Vagina (tissue), 2 donors: ENCODE measurements at regions not wholly inside any gene's neighbourhood (a gene's known extent, or its start where the extent isn't known, plus 50 kb on each side); places are given as distances from the start of the nearest gene placed in this dataset.

Experiments used
- DNase-seq, 2 donors: peaks; one replicate each; pipeline ENCODE4 v3.0.0-alpha.2; 2017; ENCODE audit errors: extremely low spot score in 2 of 2
- H3K27ac ChIP-seq: fragments of 200-600 bp; sonication (generic); one replicate; pipeline ENCODE4 v1.5.1; 2019
- H3K27me3 ChIP-seq: fragments of 200-600 bp; sonication (generic); one replicate; pipeline ENCODE4 v1.5.1; 2019
- H3K36me3 ChIP-seq, 2 donors: fragments of 200-600 bp; sonication (generic); one replicate each; pipeline ENCODE4 v1.5.1; 2017 to 2019
- H3K4me1 ChIP-seq: fragments of 200-600 bp; sonication (generic); one replicate; pipeline ENCODE4 v1.5.1; 2019
- H3K4me3 ChIP-seq, 2 donors: fragments of 200-600 bp; sonication (generic); 1 replicate in 1 of 2; 2 replicates in 1 of 2; pipeline ENCODE4 v1.5.1; 2016 to 2019
- H3K9me3 ChIP-seq: fragments of 200-600 bp; sonication (generic); one replicate; pipeline ENCODE4 v1.5.1; 2019
- POLR2A ChIP-seq, 2 donors: fragments of 450-650 bp; IDR thresholded peaks; one replicate each; pipeline ENCODE4 v1.6.1; 2017; ENCODE audit warnings: antibody characterized with exemption in 2 of 2, mild to moderate bottlenecking in 2 of 2, moderate library complexity in 2 of 2
- POLR2AphosphoS5 ChIP-seq, 2 donors: sonication (generic); formaldehyde crosslinking; IDR thresholded peaks; one replicate each; pipeline ENCODE4 v1.9.0; 2017; ENCODE audit warnings: antibody characterized with exemption in 2 of 2, mild to moderate bottlenecking in 2 of 2, low read depth in 1 of 2; ENCODE audit not compliant: insufficient read depth in 1 of 2
- intact Hi-C: fragments of 100-400 bp; cut with DNase I; formaldehyde crosslinking; loops from one replicate; pipeline ENCODE4 v1.15.1; 2023
- TF ChIP-seq, protein P1 (sequence below), 3 experiments: fragments of 450-650 bp in 2 of 3; fragments of 200-600 bp in 1 of 3; sonication (generic) in 1 of 3; IDR thresholded peaks; one replicate each; pipeline ENCODE4 v1.5.1; 2017 to 2019; ENCODE audit warnings: antibody characterized with exemption in 3 of 3, mild to moderate bottlenecking in 2 of 3, moderate library complexity in 2 of 3

DNA sequence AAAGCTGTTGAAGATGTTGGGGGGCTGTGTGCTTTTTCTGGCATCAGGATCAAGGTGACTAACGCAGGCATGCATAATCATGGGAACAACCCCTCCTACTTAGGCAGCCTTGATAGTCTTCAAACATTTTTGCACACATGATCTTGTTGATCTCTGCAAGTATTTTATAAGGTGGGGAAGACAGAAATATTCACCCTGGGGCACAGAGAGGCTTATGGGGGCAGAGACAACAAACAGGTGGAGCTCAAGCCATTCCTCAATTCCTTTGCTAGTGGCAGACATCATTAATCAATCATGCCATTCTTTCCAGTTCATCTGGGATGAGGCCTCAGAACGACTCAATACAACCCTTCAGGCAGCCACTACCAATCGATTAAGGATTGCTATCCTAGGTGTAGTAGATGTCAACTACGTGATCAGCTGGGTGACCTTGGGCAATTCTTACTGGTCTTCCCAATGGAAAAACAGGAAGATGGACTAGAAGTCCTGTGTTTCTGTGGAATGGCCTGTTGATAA lies 110.3 kb upstream of the SMAD3 start:
- Histone ChIP-seq H3K27me3 (no peaks in the 10 kb centered on the region), H3K36me3 (no peaks in the 10 kb centered on the region), H3K4me1 (no peaks in the 10 kb centered on the region), H3K4me3 (no peak overlapping the region), H3K27ac (no peak overlapping the region), H3K9me3 (no peaks in the 10 kb centered on the region)
- no peak for DNase-seq
- TF ChIP-seq, protein P1, sequence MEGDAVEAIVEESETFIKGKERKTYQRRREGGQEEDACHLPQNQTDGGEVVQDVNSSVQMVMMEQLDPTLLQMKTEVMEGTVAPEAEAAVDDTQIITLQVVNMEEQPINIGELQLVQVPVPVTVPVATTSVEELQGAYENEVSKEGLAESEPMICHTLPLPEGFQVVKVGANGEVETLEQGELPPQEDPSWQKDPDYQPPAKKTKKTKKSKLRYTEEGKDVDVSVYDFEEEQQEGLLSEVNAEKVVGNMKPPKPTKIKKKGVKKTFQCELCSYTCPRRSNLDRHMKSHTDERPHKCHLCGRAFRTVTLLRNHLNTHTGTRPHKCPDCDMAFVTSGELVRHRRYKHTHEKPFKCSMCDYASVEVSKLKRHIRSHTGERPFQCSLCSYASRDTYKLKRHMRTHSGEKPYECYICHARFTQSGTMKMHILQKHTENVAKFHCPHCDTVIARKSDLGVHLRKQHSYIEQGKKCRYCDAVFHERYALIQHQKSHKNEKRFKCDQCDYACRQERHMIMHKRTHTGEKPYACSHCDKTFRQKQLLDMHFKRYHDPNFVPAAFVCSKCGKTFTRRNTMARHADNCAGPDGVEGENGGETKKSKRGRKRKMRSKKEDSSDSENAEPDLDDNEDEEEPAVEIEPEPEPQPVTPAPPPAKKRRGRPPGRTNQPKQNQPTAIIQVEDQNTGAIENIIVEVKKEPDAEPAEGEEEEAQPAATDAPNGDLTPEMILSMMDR (IDR thresholded peaks at IDR 0.05) = no peak
- TF ChIP-seq POLR2A (IDR thresholded peaks at IDR 0.05) (no peak), POLR2AphosphoS5 (IDR thresholded peaks at IDR 0.05; ENCODE audit: insufficient read depth in 1 of 2, low read depth in 1 of 2) (no peak)
- intact Hi-C loops = no loop called here

DNA sequence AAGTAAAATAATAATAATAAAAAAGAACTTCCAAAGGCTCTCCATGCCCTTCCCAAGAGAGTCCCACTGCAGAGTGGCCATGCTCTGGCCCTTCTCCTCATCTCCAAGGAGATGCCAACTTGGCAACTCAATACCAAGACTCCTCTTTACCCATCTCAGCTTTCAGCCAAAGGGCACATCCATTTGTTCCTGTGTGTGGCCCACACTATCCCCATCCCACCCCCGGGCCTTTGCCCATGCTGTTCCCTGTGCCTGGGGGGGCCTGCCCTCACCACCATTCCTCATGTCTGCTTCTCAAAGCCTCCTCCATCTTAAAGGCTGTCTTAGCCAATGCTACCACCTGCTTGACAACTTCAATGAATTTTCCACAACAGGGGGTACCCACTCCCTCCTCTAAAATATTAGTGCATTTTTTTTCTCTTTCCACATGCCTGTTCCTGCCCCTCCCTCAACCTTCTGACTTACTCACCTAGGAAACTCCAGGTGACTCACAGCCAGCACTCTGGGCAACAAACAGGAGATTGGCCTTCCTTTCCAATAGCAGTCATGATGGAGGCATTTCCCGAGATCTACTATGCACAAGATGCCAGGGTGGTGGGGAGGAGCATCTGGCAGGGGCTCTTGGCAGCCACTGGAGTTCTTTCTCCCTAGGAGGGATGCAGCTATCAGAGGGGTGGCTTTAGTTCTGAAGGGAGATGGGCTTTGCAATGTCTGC lies 109.4 kb upstream of the SMAD3 start:
- Histone ChIP-seq H3K27me3 (no peaks in the 10 kb centered on the region), H3K4me1 (peaks cover 1% of the 10 kb centered on the region), H3K36me3 (no peaks in the 10 kb centered on the region), H3K27ac (no peak overlapping the region), H3K9me3 (no peaks in the 10 kb centered on the region), H3K4me3 (no peak overlapping the region)
- TF ChIP-seq, protein P1 (IDR thresholded peaks at IDR 0.05) = no peak
- peak in 1 of 2 donors; percentile 20 for TF ChIP-seq POLR2AphosphoS5 (IDR thresholded peaks at IDR 0.05; ENCODE audit: insufficient read depth in 1 of 2, low read depth in 1 of 2)
- intact Hi-C loops = no loop called here
- DNase-seq = no peak

DNA sequence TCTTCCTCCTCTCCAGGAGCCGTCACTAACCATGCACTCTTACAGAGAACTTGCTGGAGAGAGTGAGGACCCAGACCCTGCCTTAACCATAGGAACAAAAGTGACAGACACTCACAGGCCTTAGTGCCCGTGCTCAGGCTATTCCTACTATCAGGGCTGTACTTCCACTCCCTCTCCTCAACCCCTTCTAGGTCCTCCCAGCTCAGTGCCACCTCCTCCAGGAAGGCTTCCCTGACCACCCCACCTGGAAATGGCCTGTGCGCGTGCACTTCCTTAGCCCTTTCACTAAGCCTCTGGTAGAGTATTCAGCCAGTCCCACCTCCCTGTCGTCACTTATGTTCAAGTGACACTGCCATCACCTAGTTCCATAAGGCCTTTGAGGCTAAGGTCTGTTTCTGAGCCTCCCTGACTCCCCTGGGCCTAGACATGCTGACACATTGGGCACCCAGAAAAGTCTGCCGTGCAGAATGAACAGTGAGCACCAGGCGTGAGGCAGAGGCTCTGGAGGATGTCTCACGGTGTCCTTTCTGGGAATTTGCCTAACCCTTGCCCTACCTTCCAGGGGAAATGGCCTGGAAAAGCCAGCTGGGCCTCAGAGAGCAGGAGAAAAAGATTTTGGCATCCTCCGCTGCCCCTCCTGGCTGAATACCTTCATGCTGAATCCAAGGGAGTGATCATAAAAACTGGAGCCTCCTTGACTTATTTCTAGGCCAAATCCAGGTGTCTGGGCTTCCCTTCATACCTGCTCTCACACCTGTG lies 108.6 kb upstream of the SMAD3 start:
- no peak for DNase-seq
- intact Hi-C loops = no loop called here

DNA sequence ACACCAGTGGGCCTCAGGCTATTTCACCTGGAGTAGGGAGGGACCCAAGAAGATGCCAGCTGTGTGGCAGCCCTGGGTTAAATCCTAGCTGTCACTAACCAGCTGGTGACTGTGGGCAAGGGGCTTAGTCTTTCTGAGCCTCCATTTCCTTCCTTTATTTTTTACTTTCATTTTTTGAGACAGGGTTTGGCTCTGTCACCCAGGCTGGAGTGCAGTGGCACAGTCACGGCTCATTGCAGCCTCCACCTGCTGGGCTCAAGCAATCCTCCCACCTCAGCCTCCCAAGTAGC lies 108.0 kb upstream of the SMAD3 start:
- H3K36me3 ChIP-seq = no peaks in the 10 kb centered on the region
- peaks cover 9% of the 10 kb centered on the region for H3K4me1 ChIP-seq
- H3K27me3 ChIP-seq = no peaks in the 10 kb centered on the region
- no peak for DNase-seq
- TF ChIP-seq, protein P1 (IDR thresholded peaks at IDR 0.05) = no peak
- no peak for TF ChIP-seq POLR2A (IDR thresholded peaks at IDR 0.05)
- no peak for TF ChIP-seq POLR2AphosphoS5 (IDR thresholded peaks at IDR 0.05; ENCODE audit: insufficient read depth in 1 of 2, low read depth in 1 of 2)
- intact Hi-C loops = no loop called here
- H3K27ac ChIP-seq = no peak overlapping the region
- no peaks in the 10 kb centered on the region for H3K9me3 ChIP-seq
- H3K4me3 ChIP-seq = no peak overlapping the region

More for the DNA sequence above, 108.6 kb upstream of the SMAD3 start:
- Histone ChIP-seq H3K36me3 (no peaks in the 10 kb centered on the region), H3K4me1 (peaks cover 9% of the 10 kb centered on the region), H3K4me3 (no peak overlapping the region), H3K27me3 (no peaks in the 10 kb centered on the region), H3K9me3 (no peaks in the 10 kb centered on the region), H3K27ac (no peak overlapping the region)
- no peak for TF ChIP-seq POLR2AphosphoS5 (IDR thresholded peaks at IDR 0.05; ENCODE audit: insufficient read depth in 1 of 2, low read depth in 1 of 2)
- TF ChIP-seq POLR2A (IDR thresholded peaks at IDR 0.05) = no peak
- TF ChIP-seq, protein P1 (IDR thresholded peaks at IDR 0.05) = no peak

DNA sequence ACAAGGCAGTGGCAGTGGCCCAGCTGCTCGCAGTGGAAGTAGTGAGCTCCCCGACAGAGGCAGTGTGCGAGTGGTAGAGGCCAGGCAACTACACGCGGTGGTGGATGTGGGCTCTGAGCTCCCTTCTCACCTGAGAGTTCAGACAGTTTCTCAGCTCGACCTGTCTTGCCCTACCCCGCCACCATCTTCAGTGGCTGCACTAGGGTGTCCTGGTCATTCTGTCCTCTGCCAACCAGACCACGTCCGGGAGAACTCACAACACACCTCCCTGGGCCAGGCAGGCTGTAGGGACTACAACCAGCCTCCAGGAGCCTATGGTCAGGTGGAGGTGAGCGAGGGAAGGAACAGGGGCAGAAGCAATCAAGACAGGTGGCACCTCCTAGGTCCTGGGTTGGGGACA lies 106.3 kb upstream of the SMAD3 start:
- Histone ChIP-seq H3K9me3 (no peaks in the 10 kb centered on the region), H3K36me3 (no peaks in the 10 kb centered on the region), H3K27ac (no peak overlapping the region), H3K27me3 (no peaks in the 10 kb centered on the region), H3K4me3 (no peak overlapping the region), H3K4me1 (peaks cover 9% of the 10 kb centered on the region)
- TF ChIP-seq, protein P1 (IDR thresholded peaks at IDR 0.05) = no peak
- TF ChIP-seq POLR2AphosphoS5 (IDR thresholded peaks at IDR 0.05; ENCODE audit: insufficient read depth in 1 of 2, low read depth in 1 of 2) (no peak), POLR2A (IDR thresholded peaks at IDR 0.05) (no peak)
- intact Hi-C loops = no loop called here
- DNase-seq = no peak
